ENCODE measurements at regions not wholly inside any gene's neighbourhood (a gene's known extent, or its start where the extent isn't known, plus 50 kb on each side); places are given as distances from the start of the nearest gene placed in this dataset.
"Not testable (repeated sequence)": the region's sequence is repeated elsewhere in the genome, so short reads cannot be mapped to it uniquely, and the experiment has no call there.

GRCh38 chr1:30008998-30009657 lies 714.3 kb downstream of the MATN1 start:
- no peak for ATAC-seq

DNA sequence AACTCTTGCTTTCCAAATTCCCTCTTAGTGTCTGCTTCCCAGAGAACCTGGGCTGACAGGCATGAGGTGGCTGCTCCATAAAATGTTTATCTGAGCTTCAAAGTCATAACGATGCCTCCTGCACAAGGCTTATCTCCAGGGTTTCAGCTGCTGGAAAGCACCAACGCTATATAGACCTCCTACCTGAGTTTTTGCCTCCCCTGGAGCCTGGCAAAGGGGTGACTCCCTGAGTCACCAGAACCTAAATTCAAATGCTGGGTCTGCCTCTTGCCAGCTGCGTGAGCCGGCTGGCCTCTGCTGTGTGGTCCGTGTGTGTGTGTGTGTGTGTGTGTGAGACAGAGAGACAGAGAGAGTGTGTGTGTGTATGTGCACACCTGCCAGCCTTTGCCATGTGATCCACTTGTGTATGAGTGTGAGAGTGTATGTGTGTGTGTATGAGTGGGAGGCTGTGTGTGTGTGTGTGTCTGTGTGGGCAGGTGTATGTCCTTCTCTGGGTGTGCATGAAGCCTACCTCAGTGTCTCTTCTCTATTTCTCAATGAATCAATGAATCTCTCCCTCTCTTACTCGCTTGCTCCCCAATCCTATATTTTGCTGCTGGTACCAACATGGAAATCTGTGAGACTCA lies 714.9 kb downstream of the MATN1 start:
- no peak for ATAC-seq

- no peak for ATAC-seq
Observed at GRCh38 chr1:30005972-30006619, 717.3 kb downstream of the MATN1 start.

GRCh38 chr1:30001732-30002039 lies 721.7 kb downstream of the MATN1 start:
- no peak for ATAC-seq

DNA sequence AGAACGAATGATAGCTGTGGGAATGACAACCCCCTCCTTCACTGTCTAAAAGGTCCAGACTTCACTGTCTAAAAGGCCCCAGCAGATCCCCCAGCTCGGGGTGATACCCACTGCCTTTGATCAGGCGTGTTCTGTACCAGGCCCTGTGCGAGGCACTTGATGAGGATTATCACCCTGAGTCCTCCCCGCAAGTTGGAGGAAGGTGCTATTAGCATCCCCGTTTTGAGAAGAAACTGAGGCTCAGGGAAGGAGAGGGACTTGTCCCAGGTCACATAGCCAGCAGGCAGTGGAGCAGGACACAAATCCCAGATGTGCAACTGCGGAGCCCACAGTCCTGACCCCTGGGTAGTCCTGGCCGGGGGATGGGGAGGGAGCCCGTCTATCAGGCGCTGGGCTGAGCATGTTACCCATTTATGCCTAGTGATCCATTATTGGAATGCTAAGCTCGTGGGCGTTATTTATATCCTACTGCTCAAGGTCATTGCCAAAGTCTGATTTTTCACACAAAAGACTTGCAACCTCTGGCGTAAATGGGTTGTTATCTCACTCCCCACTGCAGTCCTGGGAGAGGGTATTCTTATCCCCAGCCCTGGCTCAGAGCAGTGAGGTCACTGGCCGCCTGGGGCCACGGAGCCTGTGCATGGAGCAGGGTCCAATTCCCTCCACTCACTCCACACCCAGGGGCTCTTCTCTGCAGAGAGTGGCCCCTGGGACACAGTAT lies 722.2 kb downstream of the MATN1 start:
- ATAC-seq = no peak

DNA sequence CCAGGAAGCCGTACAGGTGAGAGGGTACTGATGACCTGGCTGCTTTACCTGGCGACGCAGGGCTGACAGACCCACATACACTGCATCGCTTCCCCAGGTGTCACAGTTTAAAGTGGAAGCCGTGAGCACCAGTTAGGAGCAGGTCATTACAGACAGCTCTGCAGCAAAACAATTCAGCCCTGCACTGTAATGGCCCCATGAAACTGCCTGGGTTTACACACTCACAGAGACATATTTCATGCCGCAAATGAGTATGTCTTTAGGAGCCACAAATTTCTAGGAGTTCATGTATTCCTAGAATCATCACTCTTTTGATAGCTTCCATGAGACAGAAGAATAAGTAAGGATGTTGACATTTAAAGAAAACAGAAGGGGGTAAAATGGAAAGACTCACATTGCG lies 723.1 kb downstream of the MATN1 start:
- ATAC-seq = no peak

DNA sequence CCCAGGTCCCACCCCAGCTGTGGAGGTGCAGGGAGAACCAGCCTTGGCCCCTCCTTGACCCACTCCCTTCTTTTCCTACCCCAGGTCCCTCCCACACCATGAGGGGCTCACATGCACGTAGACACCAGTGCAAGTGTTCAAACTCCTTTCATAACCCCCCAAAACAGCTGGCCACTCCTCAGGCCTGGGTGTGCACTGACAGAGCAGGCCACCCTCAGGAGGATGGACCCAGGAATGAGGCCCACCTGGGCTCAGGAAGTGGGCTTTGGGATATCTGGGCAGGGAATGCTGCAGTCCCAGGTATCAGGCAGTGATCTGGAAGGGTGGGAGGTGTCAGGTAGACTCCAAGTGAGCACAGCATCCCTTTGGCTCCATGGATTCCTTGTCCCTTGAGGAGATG lies 723.8 kb downstream of the MATN1 start:
- no peak for ATAC-seq

GRCh38 chr1:29998686-29999085 lies 724.7 kb downstream of the MATN1 start:
- no peak for ATAC-seq

DNA sequence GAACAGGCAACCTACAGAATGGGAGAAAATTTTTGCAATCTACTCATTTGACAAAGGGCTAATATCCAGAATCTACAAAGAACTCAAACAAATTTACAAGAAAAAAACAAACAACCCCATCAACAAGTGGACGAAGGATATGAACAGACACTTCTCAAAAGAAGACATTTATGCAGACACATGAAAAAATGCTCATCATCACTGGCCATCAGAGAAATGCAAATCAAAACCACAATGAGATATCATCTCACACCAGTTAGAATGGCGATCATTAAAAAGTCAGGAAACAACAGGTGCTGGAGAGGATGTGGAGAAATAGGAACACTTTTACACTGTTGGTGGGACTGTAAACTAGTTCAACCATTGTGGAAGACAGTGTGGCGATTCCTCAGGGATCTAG lies 725.6 kb downstream of the MATN1 start:
- ATAC-seq = not testable (repeated sequence)

GRCh38 chr1:29993950-29994349 lies 729.4 kb downstream of the MATN1 start:
- no peak for ATAC-seq

DNA sequence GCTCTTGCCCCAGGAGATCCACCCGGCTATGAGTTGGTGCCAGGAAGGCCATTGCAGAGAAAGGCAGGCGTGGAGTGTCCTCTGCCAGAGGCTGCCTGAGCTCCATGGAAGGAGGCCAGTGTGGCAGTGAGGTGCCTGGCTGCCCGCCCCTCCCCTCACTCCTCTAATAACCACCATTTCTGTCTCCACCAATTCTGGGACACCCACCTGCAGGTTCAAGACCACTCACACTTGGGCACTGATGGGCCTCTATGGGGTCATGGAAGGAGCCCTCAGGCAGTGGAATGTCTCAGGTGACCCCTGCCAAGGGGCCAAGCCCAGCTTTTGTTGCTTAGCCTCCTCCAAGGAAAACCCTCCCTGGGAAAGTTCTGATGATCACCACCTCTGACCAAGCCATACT lies 731.6 kb downstream of the MATN1 start:
- ATAC-seq = no peak

- no peak for ATAC-seq
Observed at GRCh38 chr1:29991025-29991424, 732.4 kb downstream of the MATN1 start.

DNA sequence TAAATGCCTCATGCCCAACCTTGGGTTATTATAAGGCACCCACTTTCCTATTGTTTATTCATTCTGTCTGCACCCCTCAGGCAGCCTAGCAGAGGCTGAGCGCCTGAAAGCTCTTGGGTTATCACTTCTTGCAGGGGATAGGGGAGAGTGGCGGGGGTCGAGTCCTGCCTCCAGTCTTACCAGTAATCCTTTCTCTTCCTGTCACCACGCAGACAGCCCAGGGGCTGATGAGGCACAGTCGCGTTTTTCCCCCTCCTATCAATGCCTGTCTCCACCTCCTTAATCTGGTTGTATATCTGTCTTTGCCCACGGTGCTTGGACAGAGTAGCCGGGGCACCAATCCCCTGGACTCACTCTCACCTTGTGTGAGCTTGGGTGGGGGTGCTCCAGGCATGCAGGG lies 733.1 kb downstream of the MATN1 start:
- no peak for ATAC-seq

DNA sequence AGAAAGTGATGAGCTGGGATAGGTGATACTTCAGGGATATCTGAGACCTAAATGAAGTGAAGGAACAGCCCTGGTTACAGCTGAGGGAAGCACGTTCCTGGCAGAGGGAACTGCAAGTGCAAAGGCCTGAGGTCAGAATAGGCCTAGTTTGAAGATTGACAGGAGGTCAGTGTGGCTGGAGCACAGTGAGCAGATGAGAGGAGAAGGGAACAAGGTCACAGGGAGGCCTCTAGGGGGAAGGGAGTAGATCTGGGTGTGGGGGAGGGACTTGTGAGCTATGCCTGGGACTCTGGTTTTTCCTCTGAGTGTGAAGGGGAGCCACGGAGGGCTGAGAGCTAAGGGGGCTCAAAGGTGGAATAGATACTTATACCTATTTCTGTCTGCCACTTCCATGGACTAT lies 736.4 kb downstream of the MATN1 start:
- ATAC-seq = no peak

DNA sequence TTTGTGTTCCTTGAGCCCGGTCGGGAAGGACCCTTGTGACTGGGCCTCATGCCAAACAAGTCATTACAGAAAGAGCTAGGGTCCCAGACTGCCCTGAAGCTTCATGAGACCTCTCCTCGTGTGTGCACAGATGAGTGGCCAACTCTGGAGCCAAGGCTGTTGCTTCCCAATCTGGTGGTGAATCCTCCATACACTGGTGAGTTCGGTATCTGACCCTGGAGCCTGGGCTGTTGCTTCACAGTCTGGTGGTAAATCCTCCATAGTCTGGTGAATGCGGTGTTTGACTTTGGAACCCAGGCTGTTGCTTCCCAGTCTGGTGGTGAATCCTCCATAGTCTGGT lies 737.8 kb downstream of the MATN1 start:
- ATAC-seq = no peak

- ATAC-seq = no peak
Observed at GRCh38 chr1:29984862-29985605, 738.4 kb downstream of the MATN1 start.

GRCh38 chr1:29984166-29984861 lies 739.1 kb downstream of the MATN1 start:
- no peak for ATAC-seq

DNA sequence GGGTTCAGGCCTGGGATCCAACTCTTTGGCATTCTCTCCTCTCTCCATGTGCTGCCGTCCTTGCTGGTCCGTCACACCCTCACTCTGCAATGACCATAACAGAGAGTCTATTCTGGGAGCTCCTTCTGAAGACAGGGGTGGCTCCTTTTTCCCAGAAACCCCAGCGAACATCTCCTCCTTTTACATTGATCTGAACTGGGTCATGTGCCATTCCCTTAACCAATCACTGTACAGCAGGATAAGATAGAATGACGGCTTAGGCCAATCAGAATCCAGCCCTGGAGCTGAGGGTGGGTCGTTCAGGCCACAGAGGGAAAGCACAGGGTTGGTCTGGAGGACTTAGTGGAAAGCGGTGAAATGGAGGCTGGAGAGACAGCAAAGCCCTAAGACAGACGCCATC lies 740.1 kb downstream of the MATN1 start:
- ATAC-seq = no peak

DNA sequence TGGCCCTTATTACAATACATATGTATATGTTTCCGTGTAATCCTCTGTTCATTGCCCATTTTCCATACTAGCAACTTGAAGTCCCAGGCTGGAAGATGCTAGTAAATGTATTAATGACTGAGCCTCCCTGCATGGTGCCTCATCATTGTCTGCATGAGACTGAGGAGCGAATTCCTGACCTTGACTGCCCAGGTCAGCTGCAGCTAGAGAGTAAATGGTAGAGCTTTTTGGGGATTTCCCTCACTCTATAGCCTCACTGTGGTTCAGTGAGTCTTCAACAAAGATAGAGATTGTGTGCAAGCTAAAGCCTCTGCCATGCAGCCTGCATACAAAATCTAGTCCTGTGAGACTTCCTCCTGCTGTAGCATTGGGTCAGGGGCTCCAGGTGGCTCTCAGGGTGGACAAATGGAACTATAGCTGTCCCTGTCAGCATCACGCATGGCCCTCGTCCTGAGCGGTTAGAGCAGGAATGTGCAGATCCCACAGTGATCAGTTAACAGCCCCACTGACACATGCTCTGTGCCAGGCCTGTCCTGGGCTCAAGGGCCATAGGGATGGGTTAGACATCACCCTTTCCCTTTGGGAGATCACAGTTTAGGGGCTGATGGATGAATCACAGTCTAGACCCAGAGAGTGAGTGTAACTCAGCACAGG lies 741.7 kb downstream of the MATN1 start:
- no peak for ATAC-seq

DNA sequence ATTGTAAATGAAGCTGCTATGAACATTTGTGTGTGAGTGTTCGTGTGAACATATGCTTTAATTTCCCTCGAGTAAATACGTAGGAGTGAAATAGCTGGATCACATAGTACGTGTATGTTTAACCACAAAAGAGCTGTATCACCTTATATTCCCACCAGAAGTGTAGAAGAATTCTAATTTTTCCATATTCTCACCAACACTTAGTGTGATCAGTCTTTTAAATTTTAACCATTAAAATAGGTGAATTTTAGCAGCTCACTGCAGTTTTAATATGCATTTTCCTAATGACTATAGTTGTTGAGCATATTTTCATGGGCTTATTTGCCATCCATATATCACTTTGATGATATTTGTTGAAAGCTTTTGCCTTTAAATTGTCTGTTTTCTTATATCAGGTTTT lies 741.2 kb downstream of the PTPRU start:
- ATAC-seq = no peak

DNA sequence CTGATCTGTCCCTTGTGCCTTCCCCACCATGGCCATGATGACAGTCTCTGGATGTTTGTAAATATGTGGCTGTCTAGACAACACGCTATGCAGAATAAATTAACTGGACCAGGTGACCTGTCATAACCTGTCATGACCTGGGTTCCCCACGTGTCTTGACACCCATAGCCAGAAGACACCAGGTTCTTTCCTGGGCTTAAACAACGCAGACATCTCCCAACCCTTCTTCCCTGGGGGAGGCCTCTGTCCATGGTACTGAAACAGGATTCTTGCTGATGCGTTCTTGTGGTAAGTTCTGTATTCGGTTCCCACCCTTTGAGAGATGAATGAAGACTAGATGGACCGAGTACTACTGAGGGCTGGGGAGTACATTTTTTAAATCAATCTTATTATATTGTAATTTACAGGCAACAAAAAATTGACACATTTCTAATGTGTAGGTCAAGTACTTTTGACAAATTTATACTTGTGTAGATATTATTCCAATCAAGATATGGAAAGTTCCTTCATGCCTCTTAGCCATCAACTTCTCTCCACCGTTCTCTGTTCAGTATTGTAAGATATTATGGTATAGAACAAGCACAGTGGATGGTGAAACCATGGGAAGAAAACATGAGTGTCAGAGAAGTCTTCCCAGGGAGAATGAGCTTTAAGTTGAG lies 738.8 kb downstream of the PTPRU start:
- no peak for ATAC-seq

- ATAC-seq = peak; percentile 25 to 85
Observed at GRCh38 chr1:29974316-29974724, 738.0 kb downstream of the PTPRU start.

Measured in activated CD4-positive, CD25-positive, alpha-beta regulatory T cell treated with anti-CD3 and anti-CD28 coated beads, Interleukin-2, amount 50 U/mL, for 24 hours (primary cell).